ENCODE measurements at regions not wholly inside any gene's neighbourhood (a gene's known extent, or its start where the extent isn't known, plus 50 kb on each side); places are given as distances from the start of the nearest gene placed in this dataset.

GRCh38 chr1:183710333-183710732, 57.2 kb upstream of the APOBEC4 start:
- no peaks in the 10 kb centered on the region for H3K4me1 Mint-ChIP-seq
- H3K4me3 Mint-ChIP-seq, result no peak overlapping the region
- Histone ChIP-seq H3K4me1 (ENCODE audit: insufficient read depth, low read length) (no peaks in the 10 kb centered on the region), H2BK12ac (ENCODE audit: insufficient read length, low read depth, low read length) (no peak overlapping the region), H3K9me3 (ENCODE audit: control insufficient read depth, low read depth, low read length) (no peaks in the 10 kb centered on the region), H2BK120ac (ENCODE audit: low read depth, low read length, poor library complexity, severe bottlenecking) (no peak overlapping the region), H2BK5ac (ENCODE audit: insufficient read length, low read length) (no peak overlapping the region), H3K14ac (ENCODE audit: insufficient read depth, low read length) (no peak overlapping the region), H3K79me1 (ENCODE audit: insufficient read depth, low read depth, low read length, poor library complexity, severe bottlenecking) (no peaks in the 10 kb centered on the region), H2AFZ (ENCODE audit: low read length) (no peak overlapping the region), H3K23me2 (ENCODE audit: insufficient read length, low read depth, low read length, poor library complexity, severe bottlenecking) (no peaks in the 10 kb centered on the region), H3K27ac (ENCODE audit: insufficient read length, low read depth, low read length) (no peak overlapping the region), H3K4ac (ENCODE audit: low read depth, low read length) (no peak overlapping the region), H4K20me1 (ENCODE audit: control insufficient read depth, insufficient read depth, insufficient read length) (no peaks in the 10 kb centered on the region), H3K79me2 (ENCODE audit: insufficient read depth, low read length) (no peaks in the 10 kb centered on the region), H2AK5ac (ENCODE audit: insufficient read length, low read length) (no peak overlapping the region), H3K18ac (ENCODE audit: insufficient read length, low read depth, low read length) (no peak overlapping the region), H4K8ac (replicated peaks; ENCODE audit: insufficient read length, low read depth, low read length) (no peak overlapping the region), H3K4me2 (ENCODE audit: insufficient read depth, insufficient read length, low read length) (no peak overlapping the region), H4K91ac (ENCODE audit: insufficient read length, low read depth, low read length) (no peak overlapping the region), H2BK15ac (ENCODE audit: low read depth, low read length) (no peak overlapping the region), H3T11ph (ENCODE audit: low read length) (no peak overlapping the region), H2BK20ac (ENCODE audit: low read depth, low read length, poor library complexity, severe bottlenecking) (no peak overlapping the region), H4K5ac (ENCODE audit: insufficient read length, low read depth, low read length) (no peak overlapping the region), H3K23ac (ENCODE audit: insufficient read length, low read depth, low read length) (no peak overlapping the region), H3K9ac (ENCODE audit: extremely low read depth, insufficient read length, low read length) (no peak overlapping the region), H3K27me3 (ENCODE audit: insufficient read depth, low read length) (no peaks in the 10 kb centered on the region), H3K56ac (ENCODE audit: insufficient read length, low read depth, low read length) (no peak overlapping the region)
- no peak for DNase-seq
- H3K27me3 Mint-ChIP-seq (ENCODE audit: low read depth), result no peaks in the 10 kb centered on the region
- no peaks in the 10 kb centered on the region for H3K9me3 Mint-ChIP-seq
- TF ChIP-seq CTCF (conservative IDR thresholded peaks at IDR 0.05), result no peak
- no peaks in the 10 kb centered on the region for H3K36me3 Mint-ChIP-seq (ENCODE audit: insufficient read depth in 1 of 3, low read depth in 3 of 3)
- no CpG with 5 or more reads among the region's 1 CpG for WGBS (ENCODE audit: extremely low coverage, insufficient read length, low lambda C conversion rate)
- no peak overlapping the region for H3K27ac Mint-ChIP-seq
